Chondrocyte (in vitro differentiated cells): ENCODE measurements at regions not wholly inside any gene's neighbourhood (a gene's known extent, or its start where the extent isn't known, plus 50 kb on each side); places are given as distances from the start of the nearest gene placed in this dataset.

Experiments used
- DNase-seq: peaks from one replicate; pipeline ENCODE4 v3.0.0; 2021; ENCODE audit warnings: mixed read lengths, low spot score
- H3K27ac Mint-ChIP-seq: one replicate; pipeline ENCODE4 v1.8.0; 2021; ENCODE audit warnings: mild to moderate bottlenecking, moderate library complexity, mixed read lengths; ENCODE audit not compliant: unreplicated experiment
- H3K27me3 Mint-ChIP-seq: 2 replicates; pipeline ENCODE4 v1.8.0; 2021; ENCODE audit warnings: low read depth, mixed read lengths
- H3K36me3 Mint-ChIP-seq: 2 replicates; pipeline ENCODE4 v1.8.0; 2021; ENCODE audit warnings: low read depth, mixed read lengths
- H3K4me1 Mint-ChIP-seq: 2 replicates; pipeline ENCODE4 v1.8.0; 2021; ENCODE audit warnings: low read depth, mild to moderate bottlenecking, mixed read lengths
- H3K4me3 Mint-ChIP-seq: one replicate; pipeline ENCODE4 v1.8.0; 2021; ENCODE audit warnings: mild to moderate bottlenecking, moderate library complexity, mixed read lengths; ENCODE audit not compliant: unreplicated experiment
- H3K9me3 Mint-ChIP-seq: 2 replicates; pipeline ENCODE4 v1.8.0; 2021; ENCODE audit warnings: low read depth, mixed read lengths
- CTCF ChIP-seq: fragments of 200-600 bp; sonication (generic); IDR thresholded peaks from 2 replicates; pipeline ENCODE4 v1.5.0; 2021; ENCODE audit warnings: antibody characterized with exemption, mild to moderate bottlenecking, moderate library complexity

DNA sequence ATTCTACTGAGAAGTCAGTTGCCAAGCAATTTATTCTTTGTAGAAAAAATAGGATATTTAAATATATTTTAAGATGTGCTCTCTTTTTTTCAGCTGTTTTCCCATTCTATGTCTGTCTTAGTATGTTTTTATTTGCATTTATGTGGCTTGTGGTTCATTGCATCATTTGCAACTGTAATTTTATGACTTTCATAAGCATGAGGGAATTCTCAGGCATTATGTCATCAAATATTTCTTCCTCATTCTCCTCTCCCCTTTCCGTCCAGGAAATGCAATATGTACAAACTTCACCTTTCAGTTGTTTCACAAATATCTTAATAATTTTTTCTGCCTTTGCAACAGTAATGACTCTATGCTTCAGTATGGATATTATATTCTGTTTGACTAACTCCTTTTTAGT, 560.2 kb upstream of the LRATD1 start:
- no peak overlapping the region for H3K4me3 Mint-ChIP-seq
- no peaks in the 10 kb centered on the region for H3K36me3 Mint-ChIP-seq
- H3K27me3 Mint-ChIP-seq = peaks cover 1% of the 10 kb centered on the region
- DNase-seq = no peak
- no peak for TF ChIP-seq CTCF
- H3K9me3 Mint-ChIP-seq = no peaks in the 10 kb centered on the region
- no peaks in the 10 kb centered on the region for H3K4me1 Mint-ChIP-seq
- H3K27ac Mint-ChIP-seq = no peak overlapping the region

DNA sequence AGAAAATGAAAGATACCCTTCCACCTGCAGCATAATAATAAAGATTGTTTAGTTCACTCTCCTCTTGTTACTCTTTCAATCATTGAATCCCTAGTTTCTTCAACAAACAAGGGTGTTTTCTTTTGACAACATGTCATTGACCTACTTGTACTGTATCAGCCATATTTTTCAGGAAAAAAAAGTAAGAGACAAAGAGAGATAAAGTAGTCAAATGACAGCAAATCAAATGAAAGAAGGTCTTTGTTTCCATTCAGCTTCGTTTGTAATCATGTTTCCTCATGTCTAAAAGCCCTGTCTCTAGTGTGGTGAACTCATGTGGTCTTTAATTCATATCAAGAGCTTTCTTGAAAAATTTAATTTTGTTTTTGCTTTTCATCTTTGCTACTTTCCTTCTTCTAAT, 557.8 kb upstream of the LRATD1 start:
- no peak for TF ChIP-seq CTCF
- no peak for DNase-seq
- no peak overlapping the region for H3K27ac Mint-ChIP-seq
- H3K9me3 Mint-ChIP-seq = no peaks in the 10 kb centered on the region
- H3K4me3 Mint-ChIP-seq = no peak overlapping the region
- H3K27me3 Mint-ChIP-seq = peaks cover 2% of the 10 kb centered on the region
- H3K36me3 Mint-ChIP-seq = no peaks in the 10 kb centered on the region
- no peaks in the 10 kb centered on the region for H3K4me1 Mint-ChIP-seq

GRCh38 chr2:14079576-14079975, 552.9 kb upstream of the LRATD1 start:
- H3K27ac Mint-ChIP-seq = no peak overlapping the region
- H3K4me3 Mint-ChIP-seq = no peak overlapping the region
- no peaks in the 10 kb centered on the region for H3K4me1 Mint-ChIP-seq
- TF ChIP-seq CTCF = no peak
- H3K36me3 Mint-ChIP-seq = no peaks in the 10 kb centered on the region
- H3K9me3 Mint-ChIP-seq = peaks cover 2% of the 10 kb centered on the region
- DNase-seq = no peak
- peaks cover 2% of the 10 kb centered on the region for H3K27me3 Mint-ChIP-seq

- peaks cover 2% of the 10 kb centered on the region for H3K27me3 Mint-ChIP-seq
- no peak overlapping the region for H3K4me3 Mint-ChIP-seq
- no peak for TF ChIP-seq CTCF
- H3K9me3 Mint-ChIP-seq = peaks cover 6% of the 10 kb centered on the region
- no peak for DNase-seq
- no peaks in the 10 kb centered on the region for H3K4me1 Mint-ChIP-seq
- H3K36me3 Mint-ChIP-seq = no peaks in the 10 kb centered on the region
- no peak overlapping the region for H3K27ac Mint-ChIP-seq
Measured at GRCh38 chr2:14081521-14081920, 551.0 kb upstream of the LRATD1 start.

GRCh38 chr2:14082640-14083039, 549.9 kb upstream of the LRATD1 start:
- Mint-ChIP-seq H3K27me3 (peaks cover 2% of the 10 kb centered on the region), H3K9me3 (peaks cover 6% of the 10 kb centered on the region), H3K4me3 (no peak overlapping the region), H3K27ac (no peak overlapping the region), H3K36me3 (no peaks in the 10 kb centered on the region), H3K4me1 (no peaks in the 10 kb centered on the region)
- DNase-seq = peak; percentile 42
- TF ChIP-seq CTCF = no peak
